Right lobe of liver (tissue), 4 donors: ENCODE measurements at regions not wholly inside any gene's neighbourhood (a gene's known extent, or its start where the extent isn't known, plus 50 kb on each side); places are given as distances from the start of the nearest gene placed in this dataset.

Source experiments
- CTCF ChIP-seq, 4 donors: fragments of 200-600 bp in 3 of 4; fragments of 450-650 bp in 1 of 4; IDR thresholded peaks; one replicate each; pipeline versions ENCODE4 v1.5.1 to v1.8.0; 2016 to 2022; ENCODE audit warnings: antibody characterized with exemption in 4 of 4, mild to moderate bottlenecking in 2 of 4
- POLR2A ChIP-seq: fragments of 450-650 bp; IDR thresholded peaks from one replicate; pipeline ENCODE4 v1.6.1; 2017; ENCODE audit warnings: antibody characterized with exemption, mild to moderate bottlenecking
- donor health status: DM: no; HTN: no; CAD: no.
- donor health status: DM: no; HTN: no; CAD: no.
- donor health status: DM: no; HTN: yes; CAD: no.

DNA sequence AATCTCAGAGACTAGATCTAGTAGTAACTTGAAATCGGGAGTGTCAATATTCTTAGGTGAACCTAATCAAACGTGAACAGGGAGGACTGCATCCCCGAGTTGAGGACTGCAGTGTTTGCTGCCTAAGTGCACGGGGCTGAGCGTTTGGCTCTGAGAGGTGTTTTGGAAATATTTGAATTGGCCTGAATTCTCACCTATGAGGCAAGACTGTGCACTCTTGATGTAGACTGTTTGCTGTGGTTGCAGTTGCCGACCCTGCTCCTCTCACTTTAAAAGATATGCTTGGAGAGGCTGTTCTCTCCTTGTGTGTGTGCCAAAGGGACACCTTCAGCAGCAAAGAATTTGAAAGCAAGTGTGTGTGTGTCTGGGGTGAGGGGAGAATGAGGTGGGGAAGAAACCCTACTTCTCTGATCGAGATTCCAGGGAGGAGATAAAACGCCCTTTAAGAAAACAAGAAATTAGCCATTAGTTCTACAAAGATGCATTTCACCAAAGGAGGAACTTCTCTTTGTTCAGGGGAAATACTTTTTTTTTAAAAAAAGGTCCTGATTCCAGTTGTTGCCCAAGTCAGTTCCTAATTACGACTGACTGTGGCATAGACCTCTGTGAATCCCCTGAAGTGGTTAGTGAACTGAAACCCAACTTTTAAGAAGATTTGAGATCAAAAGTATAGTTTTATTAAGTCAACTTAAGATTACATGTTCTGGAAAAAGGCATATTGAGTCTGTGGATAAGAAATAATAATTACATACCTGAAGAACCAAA is 106.6 kb downstream of the DYRK2 start:
- TF ChIP-seq CTCF (IDR thresholded peaks at IDR 0.05) (no peak), POLR2A (no peak)
